H7 (cell line): ENCODE measurements at regions not wholly inside any gene's neighbourhood (a gene's known extent, or its start where the extent isn't known, plus 50 kb on each side); places are given as distances from the start of the nearest gene placed in this dataset.
A peak's percentile ranks its signal among the peaks of the same experiment; 100 is the strongest.

ENCODE experiments used
- DNase-seq: peaks from one replicate; pipeline ENCODE4 v3.0.0; 2012
- H3K27me3 ChIP-seq: 2 replicates; pipeline ENCODE4 v1.6.0; 2011; ENCODE audit warnings: mild to moderate bottlenecking, low read length; ENCODE audit not compliant: control insufficient read depth, insufficient read depth
- H3K36me3 ChIP-seq: replicated peaks from 2 replicates; pipeline ENCODE4 v1.5.1; 2011; ENCODE audit warnings: low read length; ENCODE audit not compliant: control insufficient read depth, insufficient read depth
- H3K4me3 ChIP-seq: 2 replicates; pipeline ENCODE4 v1.5.1; 2011; ENCODE audit warnings: low read depth, mild to moderate bottlenecking, control low read depth, low read length, moderate library complexity; ENCODE audit not compliant: insufficient read depth

DNA sequence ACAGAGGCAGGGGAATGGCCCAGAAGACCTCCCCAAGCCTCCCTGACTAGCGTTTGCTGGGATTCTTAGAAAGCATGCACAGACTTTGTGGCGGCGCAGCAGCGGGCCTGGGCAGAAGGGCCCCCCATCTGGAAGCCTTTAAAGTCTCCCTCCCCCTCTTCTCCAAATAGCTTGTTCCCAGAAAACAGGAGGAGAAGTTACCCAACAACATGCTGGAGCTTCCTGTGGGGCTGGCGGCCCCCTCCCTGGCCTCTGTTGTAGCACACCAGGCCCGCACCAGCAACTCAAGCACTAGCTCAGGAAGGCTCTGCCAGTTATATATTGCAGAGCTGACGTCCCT is 334.8 kb downstream of the DYSF start:
- H3K27me3 ChIP-seq: no peaks in the 10 kb centered on the region
- no peak overlapping the region for H3K4me3 ChIP-seq
- DNase-seq: no peak

DNA sequence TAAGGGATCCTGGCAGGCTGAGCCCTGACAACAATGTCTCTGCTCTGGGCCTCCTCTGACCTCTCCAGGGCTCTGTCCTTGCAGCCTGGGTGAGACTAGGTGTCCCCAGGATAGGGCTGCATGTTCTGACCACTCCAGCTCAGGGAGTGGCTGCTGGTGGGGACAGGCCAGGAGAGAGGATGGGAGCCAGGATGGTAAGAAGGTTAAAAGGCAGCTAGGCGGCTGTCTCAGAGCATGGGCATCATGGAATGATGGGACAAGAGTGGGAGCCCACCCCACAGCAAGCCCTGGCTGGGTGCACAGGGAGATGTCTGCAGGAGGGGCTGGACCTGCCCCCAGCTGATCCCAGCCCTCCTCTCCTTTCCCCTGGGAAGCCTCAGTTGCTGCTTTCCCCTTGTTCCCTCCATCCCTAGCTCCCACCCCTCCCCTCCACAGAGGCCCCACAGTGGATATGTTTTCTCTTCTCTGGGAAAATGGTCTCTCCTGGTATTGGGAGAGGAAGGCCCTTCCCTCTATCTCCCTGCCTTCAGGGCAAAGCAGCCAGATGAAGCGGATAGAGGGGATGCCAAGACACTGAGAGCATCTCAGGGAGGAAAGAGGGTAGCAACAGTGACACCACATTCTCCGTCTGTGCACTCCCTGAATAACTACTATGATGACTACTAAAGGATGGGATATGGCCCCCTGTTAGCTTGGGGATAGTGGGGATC is 334.3 kb downstream of the DYSF start:
- no peaks in the 10 kb centered on the region for H3K27me3 ChIP-seq
- no peak overlapping the region for H3K4me3 ChIP-seq
- no peaks in the 10 kb centered on the region for H3K36me3 ChIP-seq
- DNase-seq: no peak

More for the DNA sequence above, 334.8 kb downstream of the DYSF start:
- no peaks in the 10 kb centered on the region for H3K36me3 ChIP-seq

DNA sequence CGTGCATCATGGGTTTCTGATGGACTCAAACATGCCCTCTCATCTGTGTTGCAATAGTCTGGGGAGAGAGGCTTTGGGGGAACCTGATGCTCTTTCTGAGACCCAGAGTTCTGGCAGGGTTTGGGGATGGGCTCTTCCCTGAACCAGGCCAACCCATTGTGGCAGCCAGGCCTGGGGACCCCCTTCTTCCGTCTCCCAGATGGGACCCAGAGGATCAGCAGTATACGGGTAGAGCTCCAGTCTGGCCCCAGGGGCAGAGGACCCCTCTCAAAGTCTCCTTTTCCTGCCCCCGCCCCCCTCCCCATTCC is 333.7 kb downstream of the DYSF start:
- Histone ChIP-seq H3K27me3 (no peaks in the 10 kb centered on the region), H3K36me3 (no peaks in the 10 kb centered on the region), H3K4me3 (no peak overlapping the region)
- no peak for DNase-seq

DNA sequence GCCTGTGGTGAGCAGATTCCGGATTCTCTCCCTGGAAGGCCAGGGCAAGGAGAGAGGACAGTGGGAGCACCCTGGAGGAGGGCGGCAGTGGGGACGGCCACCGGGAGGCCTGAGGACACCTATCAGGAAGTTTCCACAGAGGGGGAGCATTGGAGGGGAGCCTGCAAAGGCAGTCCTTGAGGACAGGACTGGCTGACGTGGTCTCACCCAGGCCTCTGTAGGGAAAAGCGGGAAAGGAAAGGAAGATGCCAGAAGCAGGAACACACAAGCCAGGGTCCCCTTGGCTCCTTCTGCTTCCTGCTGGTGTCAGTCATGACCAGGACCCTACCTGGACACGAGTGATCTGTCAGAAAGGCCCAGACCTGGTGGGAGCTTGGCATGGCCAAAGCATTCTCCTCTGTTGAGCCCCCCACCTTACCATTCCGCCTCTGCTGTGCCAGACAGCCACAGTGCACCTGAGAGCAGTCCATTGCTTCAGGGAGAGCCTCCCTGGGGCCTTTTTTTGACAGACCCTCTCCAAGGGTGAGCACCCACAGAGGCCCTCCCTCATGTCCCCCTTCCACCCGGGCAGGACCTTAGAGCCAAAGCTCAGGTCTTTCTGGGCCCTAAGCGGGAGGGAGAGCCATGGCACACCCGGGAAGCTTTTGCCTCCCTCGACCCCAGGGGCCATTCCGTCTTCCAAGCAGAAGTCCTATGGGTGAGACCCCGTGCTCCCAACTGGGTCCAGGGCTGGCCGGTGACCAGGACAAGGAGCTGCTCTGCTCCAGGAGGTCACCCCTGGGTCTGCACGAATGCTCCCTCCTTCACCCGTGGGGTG is 333.1 kb downstream of the DYSF start:
- DNase-seq: peak; percentile 37
- Histone ChIP-seq H3K4me3 (no peak overlapping the region), H3K27me3 (no peaks in the 10 kb centered on the region), H3K36me3 (no peaks in the 10 kb centered on the region)

DNA sequence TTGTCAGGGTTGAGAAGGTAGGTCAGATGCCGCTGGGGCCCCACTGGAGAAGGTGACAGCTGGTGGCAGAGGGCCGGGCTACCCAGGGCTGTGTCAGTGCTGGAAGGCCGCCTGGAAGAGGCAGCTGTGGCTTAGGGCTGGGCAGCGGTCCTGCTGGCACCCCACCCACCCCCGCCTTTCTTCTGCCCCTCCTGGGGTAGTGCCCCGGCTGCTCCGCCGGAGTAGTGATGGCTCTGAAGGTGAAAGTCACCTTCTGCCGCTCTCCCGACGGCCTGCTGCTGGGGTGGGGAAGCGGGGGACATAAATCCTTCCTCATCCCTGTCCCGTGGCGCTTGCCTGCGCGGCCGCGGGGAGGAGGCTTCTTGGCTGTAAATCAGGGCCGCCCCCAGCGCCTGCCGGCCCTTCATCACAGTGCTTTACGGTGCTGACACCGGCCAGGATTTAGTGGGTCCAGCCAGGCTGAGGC is 332.2 kb downstream of the DYSF start:
- H3K27me3 ChIP-seq: no peaks in the 10 kb centered on the region
- no peaks in the 10 kb centered on the region for H3K36me3 ChIP-seq
- DNase-seq: peak; percentile 57
- no peak overlapping the region for H3K4me3 ChIP-seq

DNA sequence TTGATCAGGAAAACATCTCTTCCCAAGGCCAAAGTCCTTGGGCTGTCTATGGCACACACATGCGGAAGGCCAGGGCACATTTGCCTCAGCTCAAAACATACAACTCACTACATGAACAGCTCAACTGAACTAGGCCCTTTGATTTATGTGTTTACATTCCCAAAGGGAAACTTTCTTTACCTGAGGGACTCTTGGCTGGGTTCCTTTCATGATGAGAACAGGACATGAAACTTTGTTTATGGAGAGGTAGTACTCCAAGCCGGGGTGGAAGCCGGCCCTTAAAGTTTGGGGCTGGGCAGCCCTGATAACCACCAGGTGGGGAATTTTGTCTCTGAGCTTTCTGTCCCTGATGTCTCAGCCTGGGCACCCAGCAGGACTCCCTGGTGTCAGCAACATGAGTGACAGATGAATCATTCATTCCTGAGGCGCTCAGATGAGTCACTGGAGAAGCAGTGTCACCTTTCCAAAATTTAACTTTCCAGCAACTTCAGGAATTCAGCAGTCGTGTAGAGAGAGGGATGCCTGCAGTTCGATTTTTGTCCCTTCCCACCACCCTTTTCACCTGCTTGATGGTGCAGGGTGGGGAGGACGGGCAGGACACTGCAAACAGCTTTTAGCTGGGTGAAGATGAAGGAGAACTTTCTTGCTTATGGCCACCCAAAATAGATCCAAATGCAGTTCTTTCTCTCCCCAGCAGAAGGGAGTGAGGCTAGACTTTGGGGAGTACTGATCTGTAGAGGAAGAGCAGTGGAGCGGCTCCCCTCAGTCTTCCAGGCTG is 331.6 kb downstream of the DYSF start:
- no peaks in the 10 kb centered on the region for H3K36me3 ChIP-seq
- H3K4me3 ChIP-seq: no peak overlapping the region
- DNase-seq: peak; percentile 53
- no peaks in the 10 kb centered on the region for H3K27me3 ChIP-seq

DNA sequence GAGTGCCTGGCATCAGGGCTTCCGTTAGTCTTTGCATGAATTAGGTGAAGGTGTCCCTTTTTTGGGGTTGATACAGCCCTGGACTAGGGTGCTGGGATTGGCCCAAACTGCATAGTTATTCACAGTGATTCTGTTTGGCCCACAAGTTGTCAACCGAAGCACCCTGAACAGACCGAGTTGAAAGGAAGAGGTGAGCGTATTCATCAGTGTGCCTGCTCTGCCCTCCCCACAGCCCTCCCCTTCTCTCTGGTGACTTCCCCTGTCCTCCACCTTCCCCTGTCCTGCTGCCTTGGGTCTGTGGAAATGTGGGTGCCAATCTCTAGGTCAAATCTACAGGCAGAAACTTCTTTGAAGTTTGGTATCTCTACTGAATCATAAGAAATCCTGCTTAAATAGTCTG is 330.5 kb downstream of the DYSF start:
- DNase-seq: peak; percentile 17
- no peaks in the 10 kb centered on the region for H3K36me3 ChIP-seq

DNA sequence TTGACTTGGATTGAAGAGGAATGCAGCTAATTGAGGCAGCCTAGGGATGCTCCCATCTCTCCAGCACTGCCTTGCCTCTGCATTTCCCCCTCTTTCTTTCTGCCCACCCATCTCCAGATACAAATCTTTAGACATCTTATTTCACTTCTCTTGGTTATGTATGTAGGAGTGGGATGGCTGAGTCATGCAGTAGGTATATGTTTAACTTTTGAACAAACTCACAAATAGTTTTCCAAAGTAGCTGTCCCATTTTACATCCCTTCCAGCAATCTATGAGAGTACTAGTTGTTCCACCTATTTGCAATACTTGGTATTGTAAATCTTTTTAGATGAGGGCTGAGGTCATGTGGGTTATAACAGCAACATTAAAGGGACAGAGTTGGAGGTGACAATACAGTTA is 329.9 kb downstream of the DYSF start:
- Histone ChIP-seq H3K36me3 (no peaks in the 10 kb centered on the region), H3K4me3 (no peak overlapping the region), H3K27me3 (no peaks in the 10 kb centered on the region)
- no peak for DNase-seq

More for the DNA sequence above, 330.5 kb downstream of the DYSF start:
- Histone ChIP-seq H3K4me3 (no peak overlapping the region), H3K27me3 (no peaks in the 10 kb centered on the region)

DNA sequence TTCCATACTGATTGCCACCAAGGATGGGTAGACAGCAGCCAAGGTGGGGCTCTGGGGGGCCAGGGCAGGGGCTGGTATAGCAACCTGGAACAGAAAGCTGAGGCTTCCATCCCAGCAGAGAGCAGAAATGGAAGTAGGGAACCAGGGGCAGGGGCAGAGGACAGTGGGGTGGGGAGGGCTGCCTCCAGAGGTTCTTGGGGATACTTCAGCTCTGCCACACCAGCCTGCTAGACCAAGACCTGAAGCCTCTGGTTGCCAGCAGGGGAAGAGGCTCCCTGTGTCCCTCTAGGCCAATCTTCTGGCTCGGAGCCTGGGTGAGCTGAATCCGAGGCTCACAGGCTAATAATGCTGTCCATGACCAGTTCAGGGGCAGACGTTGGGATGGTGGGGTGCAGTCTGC is 329.0 kb downstream of the DYSF start:
- no peak overlapping the region for H3K4me3 ChIP-seq
- no peaks in the 10 kb centered on the region for H3K27me3 ChIP-seq
- no peaks in the 10 kb centered on the region for H3K36me3 ChIP-seq
- DNase-seq: peak; percentile 16

DNA sequence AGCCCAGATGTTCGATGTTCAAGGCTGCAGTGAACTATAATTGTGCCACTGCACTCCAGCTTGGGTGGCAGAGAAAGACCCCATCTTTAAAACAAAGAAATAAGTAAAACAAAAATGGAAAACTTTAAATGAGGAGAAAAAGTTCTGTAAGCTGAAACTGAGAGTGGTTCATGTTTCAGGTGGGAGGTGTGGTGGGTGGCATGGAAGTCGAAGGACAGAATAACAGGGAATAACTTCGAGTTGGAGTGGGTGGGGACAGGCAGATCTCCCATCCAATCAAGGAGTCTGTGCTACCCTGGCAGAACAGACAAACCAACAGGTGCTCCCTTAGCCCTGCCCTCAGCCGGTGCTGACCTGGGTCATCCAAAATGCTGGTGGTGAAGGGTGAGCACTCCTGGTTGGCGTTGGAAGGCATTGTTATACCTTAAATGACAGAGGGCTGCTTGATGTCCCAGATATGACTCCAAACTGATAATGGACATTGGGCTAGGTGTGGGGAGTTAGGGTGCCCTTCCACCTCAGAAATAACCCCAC is 328.4 kb downstream of the DYSF start:
- H3K36me3 ChIP-seq: no peaks in the 10 kb centered on the region
- H3K4me3 ChIP-seq: no peak overlapping the region
- no peaks in the 10 kb centered on the region for H3K27me3 ChIP-seq
- peak; percentile 10 for DNase-seq

DNA sequence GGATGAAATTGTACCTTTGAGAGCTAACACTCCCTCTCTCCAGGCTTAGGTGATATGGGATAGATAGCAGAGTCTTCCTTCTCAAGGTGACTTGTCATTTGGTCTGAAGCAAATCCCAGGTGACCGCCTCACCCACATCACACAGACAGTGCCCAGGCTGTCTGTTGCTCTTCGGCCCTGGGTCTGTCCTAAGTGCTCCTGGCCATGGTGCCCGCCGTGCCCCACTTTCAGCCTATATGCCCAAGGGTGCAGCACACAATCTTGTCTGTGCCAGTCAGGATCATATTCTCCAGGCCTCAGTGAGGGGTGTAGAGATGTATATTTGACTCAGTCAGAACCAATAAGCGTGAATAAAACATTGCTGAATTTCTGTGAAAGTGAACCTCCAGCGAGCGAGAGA is 326.8 kb downstream of the DYSF start:
- no peaks in the 10 kb centered on the region for H3K36me3 ChIP-seq
- no peak overlapping the region for H3K4me3 ChIP-seq
- no peaks in the 10 kb centered on the region for H3K27me3 ChIP-seq
- DNase-seq: peak; percentile 2

DNA sequence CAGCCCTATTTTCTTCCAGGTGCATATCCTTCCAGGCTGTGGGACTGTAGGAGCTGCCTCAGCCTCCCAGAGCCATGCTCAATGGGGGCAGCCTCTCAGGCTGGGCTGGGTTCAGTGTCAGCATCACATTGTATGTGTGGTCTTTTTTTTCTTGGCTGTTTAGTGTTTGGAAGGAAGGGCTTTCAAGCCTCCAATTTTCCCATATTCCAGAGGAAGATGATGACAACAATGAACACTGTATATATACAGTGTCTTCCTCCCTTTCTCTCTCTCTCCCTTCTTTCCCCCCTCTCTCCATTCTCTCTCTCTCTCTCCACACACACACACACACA is 326.4 kb downstream of the DYSF start:
- Histone ChIP-seq H3K27me3 (no peaks in the 10 kb centered on the region), H3K4me3 (no peak overlapping the region), H3K36me3 (no peaks in the 10 kb centered on the region)
- no peak for DNase-seq

DNA sequence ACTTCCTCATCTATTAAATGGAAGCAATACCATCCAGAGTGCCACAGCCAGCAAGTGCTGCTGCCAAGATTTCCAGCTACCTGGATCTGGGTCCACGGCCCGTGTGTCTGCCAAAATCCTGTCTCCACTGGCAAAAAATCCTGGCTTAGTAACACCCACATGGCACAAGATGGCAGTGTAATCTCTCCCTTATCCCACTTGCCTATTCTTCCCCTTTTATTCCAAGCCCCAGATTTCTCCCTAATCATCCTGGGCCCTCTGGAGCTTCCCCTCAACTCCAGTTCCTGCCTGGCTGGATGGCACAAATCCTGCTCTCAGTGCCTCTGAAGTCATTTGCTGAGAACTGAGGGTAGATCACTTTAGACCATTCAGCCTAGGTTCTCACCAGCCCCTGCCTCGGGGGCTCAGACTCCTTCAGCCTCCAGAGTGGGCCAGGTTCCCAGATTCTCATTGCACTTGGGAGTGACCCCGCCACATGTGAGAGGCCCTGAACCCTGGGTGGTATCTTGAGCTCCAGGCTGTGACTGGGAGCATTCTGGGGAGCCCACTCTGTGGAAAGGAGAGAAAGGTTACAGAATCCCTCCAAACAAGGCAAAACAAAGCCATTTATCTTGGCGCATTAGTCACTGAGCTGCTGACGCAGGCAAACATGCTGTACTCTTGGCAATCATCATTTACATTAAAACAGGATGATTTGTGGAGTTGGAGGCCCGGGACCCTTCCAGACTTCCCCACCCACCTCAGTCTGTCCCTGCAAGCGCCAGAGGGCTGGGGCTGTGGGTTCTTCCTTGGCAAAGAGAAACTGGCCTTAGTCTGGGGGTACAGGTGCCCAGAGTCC is 325.8 kb downstream of the DYSF start:
- Histone ChIP-seq H3K27me3 (no peaks in the 10 kb centered on the region), H3K36me3 (no peaks in the 10 kb centered on the region), H3K4me3 (no peak overlapping the region)
- DNase-seq: peak; percentile 37

DNA sequence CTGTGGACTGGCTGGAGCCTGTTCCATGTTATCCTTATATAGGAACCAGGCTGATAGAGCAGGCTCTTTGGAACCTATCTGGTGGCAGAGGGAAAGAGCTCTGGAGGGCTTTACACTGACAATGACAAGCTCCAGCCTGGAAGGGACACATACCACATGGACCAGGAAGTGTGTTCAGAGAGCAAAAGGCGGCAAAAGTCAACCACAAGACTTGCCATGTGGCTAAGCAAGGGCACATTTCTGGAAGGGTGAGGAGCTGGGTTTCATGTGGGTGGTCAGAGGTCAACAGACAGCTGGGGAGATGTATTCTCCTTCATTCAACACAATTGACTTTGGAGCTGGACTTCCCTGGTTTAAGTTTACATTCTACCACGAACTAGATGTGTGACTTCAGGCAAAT is 325.2 kb downstream of the DYSF start:
- Histone ChIP-seq H3K36me3 (no peaks in the 10 kb centered on the region), H3K4me3 (no peak overlapping the region), H3K27me3 (no peaks in the 10 kb centered on the region)
- no peak for DNase-seq
